DND-41 (cell line): ENCODE measurements at regions not wholly inside any gene's neighbourhood (a gene's known extent, or its start where the extent isn't known, plus 50 kb on each side); places are given as distances from the start of the nearest gene placed in this dataset.
"Not testable (repeated sequence)": the region's sequence is repeated elsewhere in the genome, so short reads cannot be mapped to it uniquely, and the experiment has no call there.

Experiments
- ATAC-seq: fragments of 200-7000 bp; cut with Tn5 transposase; 3 replicates; pipeline ENCODE4 v1.9.1; 2021; ENCODE audit warnings: low read depth; ENCODE audit not compliant: insufficient read depth
- DNase-seq: peaks from one replicate; pipeline ENCODE4 v3.0.0-alpha.2; 2020
- H2AFZ ChIP-seq: 2 replicates; pipeline ENCODE4 v1.6.0; 2012; ENCODE audit warnings: low read depth, low read length
- H3K27ac ChIP-seq: 2 replicates; pipeline ENCODE4 v1.5.1; 2012; ENCODE audit warnings: low read length, inconsistent platforms
- H3K27me3 ChIP-seq: fragments of 200-600 bp; sonication (generic); 2 replicates; pipeline ENCODE4 v1.6.0; 2012; ENCODE audit warnings: low read length, mild to moderate bottlenecking, inconsistent platforms; ENCODE audit not compliant: insufficient read depth, poor library complexity
- H3K36me3 ChIP-seq: 2 replicates; pipeline ENCODE4 v1.5.1; 2012; ENCODE audit warnings: low read length, inconsistent platforms; ENCODE audit not compliant: insufficient read depth
- H3K4me1 ChIP-seq: 2 replicates; pipeline ENCODE4 v1.5.1; 2012; ENCODE audit warnings: mild to moderate bottlenecking, low read length; ENCODE audit not compliant: insufficient read depth
- H3K4me2 ChIP-seq: 2 replicates; pipeline ENCODE4 v1.6.0; 2012; ENCODE audit warnings: mild to moderate bottlenecking, moderate library complexity, low read length, inconsistent platforms; ENCODE audit not compliant: insufficient read depth
- H3K4me3 ChIP-seq, 2 experiments: fragments of 200-600 bp in 1 of 2; shearing (Covaris generic) in 1 of 2; 2 replicates each; pipeline ENCODE4 v1.5.1; 2012 to 2016; ENCODE audit warnings: inconsistent platforms in 2 of 2, low read length in 2 of 2, mild to moderate bottlenecking in 2 of 2, low read depth in 1 of 2, moderate library complexity in 1 of 2
- H3K79me2 ChIP-seq: 2 replicates; pipeline ENCODE4 v1.6.0; 2012; ENCODE audit warnings: low read length, inconsistent platforms; ENCODE audit not compliant: insufficient read depth
- H3K9ac ChIP-seq: 2 replicates; pipeline ENCODE4 v1.6.0; 2012; ENCODE audit warnings: low read depth, mild to moderate bottlenecking, inconsistent platforms, low read length, moderate library complexity
- H3K9me3 ChIP-seq: 2 replicates; pipeline ENCODE4 v1.5.1; 2012; ENCODE audit warnings: low read length, moderate library complexity, mild to moderate bottlenecking, inconsistent platforms; ENCODE audit not compliant: insufficient read depth, severe bottlenecking
- H4K20me1 ChIP-seq: 2 replicates; pipeline ENCODE4 v1.6.0; 2012; ENCODE audit warnings: low read length; ENCODE audit not compliant: insufficient read depth
- EZH2 ChIP-seq: IDR thresholded peaks from 3 replicates; pipeline ENCODE4 v1.6.1; 2012; ENCODE audit warnings: borderline replicate concordance, low read depth, mild to moderate bottlenecking, moderate library complexity, low read length, inconsistent platforms; ENCODE audit not compliant: severe bottlenecking
- TF ChIP-seq, protein P1 (sequence below): IDR thresholded peaks from 2 replicates; pipeline ENCODE4 v1.5.1; 2012; ENCODE audit warnings: borderline replicate concordance, low read length, moderate library complexity, mild to moderate bottlenecking; ENCODE audit not compliant: poor library complexity, severe bottlenecking; ENCODE audit errors: extremely low read depth

DNA sequence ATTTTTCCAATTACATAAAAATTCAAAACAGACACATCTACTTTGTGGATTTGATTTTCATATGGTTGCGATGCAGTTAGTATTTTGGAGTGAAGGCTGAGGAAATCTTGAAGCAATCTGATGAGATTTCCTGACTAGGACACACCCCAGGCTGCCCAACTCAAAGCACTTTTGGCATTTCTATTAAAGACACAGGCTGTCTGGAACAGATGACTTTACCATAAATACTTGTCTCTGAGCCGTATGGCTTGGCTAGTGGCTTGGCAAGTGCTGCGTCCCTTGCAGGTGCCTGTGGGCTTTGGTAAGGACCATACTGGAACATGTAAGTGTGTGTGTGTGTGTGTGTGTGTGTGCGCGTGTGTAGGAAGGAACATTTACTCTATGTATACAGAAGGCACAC, 218.8 kb downstream of the FGF9 start:
- Histone ChIP-seq H3K27me3 (no peaks in the 10 kb centered on the region), H3K4me1 (no peaks in the 10 kb centered on the region), H2AFZ (no peak overlapping the region), H3K36me3 (no peaks in the 10 kb centered on the region), H3K4me3 (no peak overlapping the region), H3K9me3 (no peaks in the 10 kb centered on the region), H3K27ac (no peak overlapping the region), H3K9ac (no peak overlapping the region), H3K79me2 (no peaks in the 10 kb centered on the region), H3K4me2 (no peak overlapping the region), H4K20me1 (no peaks in the 10 kb centered on the region)
- TF ChIP-seq, protein P1, sequence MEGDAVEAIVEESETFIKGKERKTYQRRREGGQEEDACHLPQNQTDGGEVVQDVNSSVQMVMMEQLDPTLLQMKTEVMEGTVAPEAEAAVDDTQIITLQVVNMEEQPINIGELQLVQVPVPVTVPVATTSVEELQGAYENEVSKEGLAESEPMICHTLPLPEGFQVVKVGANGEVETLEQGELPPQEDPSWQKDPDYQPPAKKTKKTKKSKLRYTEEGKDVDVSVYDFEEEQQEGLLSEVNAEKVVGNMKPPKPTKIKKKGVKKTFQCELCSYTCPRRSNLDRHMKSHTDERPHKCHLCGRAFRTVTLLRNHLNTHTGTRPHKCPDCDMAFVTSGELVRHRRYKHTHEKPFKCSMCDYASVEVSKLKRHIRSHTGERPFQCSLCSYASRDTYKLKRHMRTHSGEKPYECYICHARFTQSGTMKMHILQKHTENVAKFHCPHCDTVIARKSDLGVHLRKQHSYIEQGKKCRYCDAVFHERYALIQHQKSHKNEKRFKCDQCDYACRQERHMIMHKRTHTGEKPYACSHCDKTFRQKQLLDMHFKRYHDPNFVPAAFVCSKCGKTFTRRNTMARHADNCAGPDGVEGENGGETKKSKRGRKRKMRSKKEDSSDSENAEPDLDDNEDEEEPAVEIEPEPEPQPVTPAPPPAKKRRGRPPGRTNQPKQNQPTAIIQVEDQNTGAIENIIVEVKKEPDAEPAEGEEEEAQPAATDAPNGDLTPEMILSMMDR, result no peak
- TF ChIP-seq EZH2, result no peak
- ATAC-seq (no peak), DNase-seq (no peak)

GRCh38 chr13:21890220-21890619, 219.3 kb downstream of the FGF9 start:
- DNase-seq, H4K20me1 ChIP-seq, H2AFZ ChIP-seq, H3K4me1 ChIP-seq, H3K4me3 ChIP-seq, H3K4me2 ChIP-seq, ATAC-seq, H3K9me3 ChIP-seq, H3K79me2 ChIP-seq, H3K27me3 ChIP-seq, H3K9ac ChIP-seq, H3K36me3 ChIP-seq, H3K27ac ChIP-seq: not testable (repeated sequence)

GRCh38 chr13:21894091-21894490, 223.2 kb downstream of the FGF9 start:
- no peaks in the 10 kb centered on the region for H4K20me1 ChIP-seq
- TF ChIP-seq, protein P1, result no peak
- TF ChIP-seq EZH2, result no peak
- ATAC-seq, result no peak
- H3K4me1 ChIP-seq, result no peaks in the 10 kb centered on the region
- no peak overlapping the region for H3K9ac ChIP-seq
- no peaks in the 10 kb centered on the region for H3K79me2 ChIP-seq
- no peak for DNase-seq
- no peak overlapping the region for H3K4me3 ChIP-seq
- H2AFZ ChIP-seq, result no peak overlapping the region
- no peak overlapping the region for H3K27ac ChIP-seq
- H3K9me3 ChIP-seq, result no peaks in the 10 kb centered on the region
- no peak overlapping the region for H3K4me2 ChIP-seq
- peaks cover 7% of the 10 kb centered on the region for H3K27me3 ChIP-seq
- H3K36me3 ChIP-seq, result no peaks in the 10 kb centered on the region

- Histone ChIP-seq H3K79me2 (no peaks in the 10 kb centered on the region), H3K9me3 (no peaks in the 10 kb centered on the region), H3K4me2 (no peak overlapping the region), H3K9ac (no peak overlapping the region), H3K4me3 (no peak overlapping the region), H3K4me1 (no peaks in the 10 kb centered on the region), H3K36me3 (no peaks in the 10 kb centered on the region), H3K27ac (no peak overlapping the region), H3K27me3 (peaks cover 7% of the 10 kb centered on the region), H2AFZ (no peak overlapping the region), H4K20me1 (no peaks in the 10 kb centered on the region)
- no peak for DNase-seq
- no peak for ATAC-seq
- no peak for TF ChIP-seq EZH2
- TF ChIP-seq, protein P1, result no peak
Measured at GRCh38 chr13:21894703-21895699, 224.1 kb downstream of the FGF9 start.
